NCI-H1092 treated with DMSO at 0.1 percent for 48 hours (cell line): ENCODE measurements at regions not wholly inside any gene's neighbourhood (a gene's known extent, or its start where the extent isn't known, plus 50 kb on each side); places are given as distances from the start of the nearest gene placed in this dataset.
"Not testable (repeated sequence)": the region's sequence is repeated elsewhere in the genome, so short reads cannot be mapped to it uniquely, and the experiment has no call there.

Experiments
- DNase-seq: peaks from one replicate; lab custom pipeline; 2025; lab: John Stamatoyannopoulos, UW

DNA sequence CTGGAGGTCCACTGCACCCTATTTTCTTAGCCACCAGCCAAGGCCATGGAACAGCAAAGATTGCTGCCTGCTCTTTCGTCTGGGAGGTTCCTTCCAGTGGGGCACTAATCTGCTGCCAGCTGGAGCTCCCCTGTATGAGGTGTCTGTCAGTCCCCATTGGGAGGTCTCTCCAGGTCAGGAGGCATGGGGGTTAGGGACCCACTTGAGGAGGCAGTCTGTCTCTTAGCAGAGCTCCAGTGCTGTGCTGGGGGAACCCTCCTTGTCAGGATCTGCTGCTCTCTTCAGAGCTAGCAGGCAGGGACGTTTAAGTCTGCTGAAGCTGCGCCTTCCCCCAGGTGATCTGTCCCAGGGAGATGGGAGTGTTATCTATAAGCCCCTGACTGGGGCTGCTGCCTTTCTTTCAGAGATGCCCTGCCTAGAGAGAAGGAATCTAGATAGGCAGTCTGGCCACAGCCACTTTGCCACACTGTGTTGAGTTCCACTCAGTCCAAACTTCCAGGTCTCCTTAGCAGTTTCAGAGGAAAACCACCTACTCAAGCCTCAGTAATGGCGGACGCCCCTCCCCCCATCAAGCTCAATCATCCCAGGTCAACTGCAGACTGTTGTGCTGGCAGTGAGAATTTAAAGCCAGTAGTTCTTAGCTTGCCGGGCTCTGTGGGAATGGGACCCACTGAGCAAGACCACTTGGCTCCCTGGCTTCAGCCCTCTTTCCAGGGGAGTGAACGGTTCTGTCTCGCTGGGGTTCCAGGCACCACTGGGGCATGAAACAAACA lies 317.7 kb downstream of the LRRC70 start:
- no peak for DNase-seq

DNA sequence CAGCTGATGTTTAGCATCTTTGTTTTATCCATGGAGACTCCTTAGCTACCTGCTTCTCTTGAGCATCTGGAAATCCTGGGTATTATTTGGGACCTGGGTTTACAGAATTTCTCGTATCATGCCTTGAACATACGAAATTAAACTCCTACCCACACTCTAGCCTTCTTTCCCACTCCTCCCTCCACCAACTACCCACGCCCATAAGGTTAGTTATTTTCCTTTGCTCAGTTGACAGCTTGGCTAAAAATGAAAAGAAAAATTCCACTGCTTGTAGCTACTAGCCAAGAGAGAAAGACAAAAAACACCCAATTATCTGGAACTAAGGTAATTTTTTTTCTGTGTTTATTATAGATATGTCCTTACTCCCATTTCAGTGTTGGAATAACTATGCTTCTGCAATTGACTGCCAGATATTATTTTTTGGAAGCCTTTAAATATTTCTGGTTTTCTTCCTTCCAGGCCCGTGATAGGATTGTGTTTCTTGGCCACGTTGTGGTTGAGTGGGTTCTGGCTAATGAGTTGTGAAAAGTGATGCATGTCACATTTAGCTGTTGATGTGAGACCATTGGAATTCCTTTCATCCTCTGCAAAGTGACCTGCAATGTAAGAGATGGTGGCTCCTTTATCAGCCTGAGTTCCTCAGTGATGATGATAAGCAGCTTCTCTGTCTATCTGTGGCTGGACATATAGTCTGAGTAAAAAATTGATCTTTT lies 308.1 kb downstream of the LRRC70 start:
- DNase-seq = no peak

DNA sequence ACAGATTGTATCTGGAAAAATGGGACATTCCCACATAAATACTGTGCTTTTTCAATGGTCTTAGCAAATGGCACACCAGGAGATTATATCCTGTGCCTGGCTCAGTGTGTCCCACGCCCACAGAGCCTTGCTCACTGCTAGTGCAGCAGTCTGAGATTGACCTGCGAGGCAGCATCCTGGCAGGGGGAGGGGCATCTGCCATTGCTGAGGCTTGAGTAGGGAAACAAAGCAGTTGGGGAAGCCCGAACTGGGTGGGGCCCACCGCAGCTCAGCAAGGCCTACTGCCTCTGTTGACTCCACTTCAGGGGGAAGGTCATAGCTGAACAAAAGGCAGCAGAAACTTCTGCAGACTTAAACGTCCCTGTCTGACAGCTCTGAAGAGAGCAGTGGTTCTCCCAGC lies 258.7 kb downstream of the LRRC70 start:
- DNase-seq = not testable (repeated sequence)

DNA sequence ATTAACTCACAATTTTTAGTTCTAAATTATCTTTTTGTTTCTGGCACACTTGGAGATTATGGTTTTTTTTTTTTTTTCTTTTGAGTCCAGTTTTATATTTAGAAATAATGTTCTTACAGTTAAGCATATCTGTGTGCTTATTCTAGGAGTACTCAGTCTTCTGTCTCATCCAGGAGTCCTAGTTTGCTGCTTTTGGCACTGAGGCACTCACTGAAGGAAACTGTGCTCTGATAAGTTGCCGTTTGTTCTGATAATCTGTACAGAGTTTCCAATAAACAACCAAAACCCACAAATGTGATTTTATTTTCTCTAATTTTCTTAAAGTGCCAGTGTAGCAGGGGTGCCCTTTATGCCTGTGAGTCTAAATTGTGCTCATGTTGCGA lies 251.0 kb downstream of the LRRC70 start:
- no peak for DNase-seq

DNA sequence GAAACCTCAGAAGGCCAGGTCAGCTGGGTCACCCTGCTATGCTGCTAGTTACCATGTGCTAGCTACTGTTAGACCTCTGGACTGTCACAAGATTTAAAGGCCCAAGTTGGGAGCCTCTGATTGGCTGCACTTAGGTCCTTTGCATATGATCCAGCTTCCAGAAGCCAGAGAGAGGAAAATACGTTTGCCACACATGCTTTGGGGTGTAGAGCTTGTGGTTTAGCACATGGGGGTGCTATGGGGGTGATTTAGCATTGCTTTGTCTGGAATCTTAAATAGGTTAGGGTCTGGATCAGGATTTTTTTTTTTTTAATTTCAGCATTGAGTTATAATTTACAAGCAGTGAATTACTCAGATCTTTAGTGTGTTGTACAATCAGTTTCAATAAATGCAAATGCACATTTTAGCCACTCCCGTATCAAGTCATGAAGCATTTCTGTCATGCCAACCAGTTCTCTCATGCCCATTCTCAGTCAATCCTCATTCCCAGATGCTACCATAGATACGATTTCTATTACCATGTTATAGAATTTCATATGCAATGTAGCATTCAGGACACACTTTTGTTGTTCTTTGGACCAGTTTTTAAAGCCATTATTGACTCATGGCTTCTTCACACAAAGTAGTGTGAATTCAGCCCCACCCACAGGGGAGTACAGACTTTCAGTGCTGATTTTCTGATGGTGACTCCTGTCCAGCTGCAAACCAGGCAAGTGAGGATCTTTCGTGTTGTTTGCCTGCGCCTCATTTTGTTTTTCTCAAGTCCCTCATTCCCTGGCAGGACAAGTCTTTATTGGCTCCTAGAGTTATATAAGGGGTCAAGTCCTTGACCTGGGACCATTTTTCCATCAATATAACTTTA lies 250.4 kb downstream of the LRRC70 start:
- DNase-seq = no peak

DNA sequence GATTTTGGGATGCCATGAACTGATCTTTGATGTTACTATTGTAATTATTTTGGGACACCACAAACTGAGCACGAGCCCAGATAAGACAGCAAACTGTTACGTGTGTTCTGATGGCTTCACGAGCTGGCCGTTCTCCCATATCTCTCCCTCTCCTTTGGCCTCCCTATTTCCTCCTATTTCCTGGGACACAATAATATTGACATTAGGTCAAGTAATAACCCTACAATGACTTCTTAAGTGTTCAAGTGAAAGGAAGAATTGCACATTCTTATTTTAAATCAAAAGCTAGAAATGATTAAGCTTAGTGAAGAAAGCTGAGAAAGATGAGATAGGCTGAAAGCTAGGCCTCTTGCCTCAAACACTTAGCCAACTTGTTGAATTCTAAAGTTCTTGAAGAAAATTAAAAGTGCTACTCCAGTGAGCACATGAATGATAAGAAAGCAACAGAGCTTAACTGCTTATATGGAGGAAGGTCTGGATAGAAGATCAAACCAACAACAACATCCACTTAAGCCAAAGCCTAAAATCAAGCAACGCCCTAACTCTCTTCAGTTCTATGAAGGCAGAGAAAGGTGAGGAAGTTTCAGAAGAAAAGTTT lies 247.1 kb downstream of the LRRC70 start:
- DNase-seq = no peak

DNA sequence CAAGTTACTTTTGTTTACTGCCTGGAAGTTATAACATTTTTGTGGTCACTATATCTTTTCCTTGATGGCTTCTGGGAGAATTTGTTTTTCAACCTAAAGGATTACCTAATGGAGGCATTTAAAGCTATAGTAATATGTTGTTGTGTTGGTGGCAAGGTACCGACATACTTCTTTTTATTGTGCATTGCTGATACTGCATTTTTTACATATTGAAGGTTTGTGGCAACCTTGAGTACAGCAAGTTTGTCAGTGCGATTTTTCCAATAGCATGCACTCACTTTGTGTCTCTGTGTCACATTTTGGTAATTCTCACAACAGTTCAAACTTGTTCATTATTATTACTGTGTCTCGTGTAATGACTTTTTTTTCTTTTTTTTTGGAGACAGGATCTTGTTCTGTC lies 246.3 kb downstream of the LRRC70 start:
- DNase-seq = no peak

DNA sequence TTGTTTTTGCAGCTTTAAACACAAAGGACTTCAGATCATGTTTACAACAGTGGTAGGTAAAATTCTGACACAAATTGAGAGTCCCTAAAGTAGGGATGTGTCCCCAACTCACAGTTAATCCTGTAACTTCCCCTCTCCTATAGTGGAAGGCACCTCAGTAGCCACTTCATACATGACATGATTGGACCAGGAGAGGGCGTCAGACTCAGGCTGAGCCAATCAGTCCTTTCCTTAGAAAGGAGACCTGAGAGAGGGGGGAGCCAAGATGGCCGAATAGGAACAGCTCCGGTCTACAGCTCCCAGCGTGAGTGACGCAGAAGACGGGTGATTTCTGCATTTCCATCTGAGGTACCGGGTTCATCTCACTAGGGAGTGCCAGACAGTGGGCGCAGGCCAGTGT lies 238.4 kb downstream of the LRRC70 start:
- not testable (repeated sequence) for DNase-seq

DNA sequence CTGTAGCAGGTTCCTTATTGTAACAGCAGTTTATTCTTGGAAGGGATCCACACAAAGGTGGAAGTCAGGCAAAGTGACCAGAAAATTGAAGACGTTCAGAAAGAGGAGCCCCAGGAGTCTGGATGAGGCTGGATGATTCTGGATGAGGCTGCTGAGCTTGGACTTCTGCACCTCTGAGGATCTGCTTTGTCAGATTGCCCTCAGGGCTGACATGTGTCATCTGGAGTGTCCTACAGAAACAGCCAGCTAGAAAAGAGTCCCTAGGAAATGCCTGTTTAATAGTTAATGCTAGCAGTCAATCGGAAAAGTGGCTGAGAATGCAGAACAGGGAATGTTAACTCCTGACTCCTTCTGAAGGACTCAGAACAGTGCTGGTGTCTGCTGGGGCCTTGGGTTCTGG lies 236.4 kb downstream of the LRRC70 start:
- no peak for DNase-seq

DNA sequence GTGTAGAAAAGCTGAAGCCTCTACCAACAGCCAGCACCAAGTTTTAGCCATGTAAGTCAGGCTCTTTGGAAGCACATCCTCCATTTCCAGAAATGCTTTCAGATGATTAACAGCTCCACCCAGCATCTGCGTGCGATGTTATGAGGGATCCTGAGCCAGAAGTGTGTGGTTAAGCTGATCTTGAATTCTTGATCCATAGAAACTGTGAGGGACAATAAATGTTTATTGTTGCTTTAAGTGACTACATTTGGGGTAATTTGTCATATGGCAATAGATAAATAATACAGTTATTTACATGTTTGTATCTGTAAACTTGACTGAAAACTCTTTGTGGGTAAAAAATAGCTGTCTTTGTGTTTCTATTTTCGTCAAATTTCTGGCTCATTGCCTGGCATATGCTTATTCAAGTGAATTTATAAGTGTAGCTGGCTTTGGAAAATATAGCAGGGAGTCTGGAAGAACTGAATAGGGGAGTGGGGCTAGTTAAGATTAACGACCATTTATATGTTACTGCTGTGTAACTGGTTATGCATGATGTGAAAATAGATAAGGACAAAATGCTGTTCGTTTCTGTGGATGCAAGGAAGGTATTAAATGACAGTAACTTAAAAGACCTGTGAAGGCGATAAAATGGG lies 234.1 kb downstream of the LRRC70 start:
- no peak for DNase-seq

DNA sequence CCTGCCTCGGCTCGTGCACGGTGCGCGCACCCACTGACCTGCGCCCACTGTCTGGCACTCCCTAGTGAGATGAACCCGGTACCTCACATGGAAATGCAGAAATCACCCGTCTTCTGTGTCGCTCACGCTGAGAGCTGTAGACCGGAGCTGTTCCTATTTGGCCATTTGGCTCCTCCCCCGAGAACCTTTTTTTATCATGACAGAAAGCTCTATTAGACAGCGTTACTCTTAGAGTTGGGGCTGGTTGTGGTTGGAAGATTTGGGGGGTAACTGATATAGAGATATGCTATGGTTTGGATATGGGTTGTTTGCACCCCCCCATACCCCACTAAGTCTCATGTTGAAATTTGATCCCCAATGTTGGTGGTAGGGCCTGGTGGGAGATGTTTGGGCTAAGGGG lies 226.2 kb downstream of the LRRC70 start:
- DNase-seq = not testable (repeated sequence)

DNA sequence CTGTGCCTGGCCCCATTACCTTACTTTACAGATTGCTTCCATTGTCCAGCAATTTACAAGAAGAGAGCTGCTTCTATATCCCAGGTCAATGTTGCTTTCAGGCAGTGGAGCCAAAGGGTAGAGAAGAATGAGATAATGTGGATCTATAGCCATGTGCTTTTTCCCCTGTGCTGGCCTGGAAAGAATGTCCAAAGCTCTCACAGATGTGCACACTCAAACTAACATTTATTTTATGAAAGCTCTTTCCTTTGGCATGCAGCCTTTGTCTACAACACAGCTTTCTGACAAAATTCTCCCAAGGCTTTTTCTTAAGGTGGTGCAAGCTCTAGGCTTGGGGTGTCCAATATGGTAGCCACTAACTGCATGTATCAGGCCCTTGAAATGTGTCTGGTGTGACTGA lies 217.3 kb downstream of the LRRC70 start:
- no peak for DNase-seq

DNA sequence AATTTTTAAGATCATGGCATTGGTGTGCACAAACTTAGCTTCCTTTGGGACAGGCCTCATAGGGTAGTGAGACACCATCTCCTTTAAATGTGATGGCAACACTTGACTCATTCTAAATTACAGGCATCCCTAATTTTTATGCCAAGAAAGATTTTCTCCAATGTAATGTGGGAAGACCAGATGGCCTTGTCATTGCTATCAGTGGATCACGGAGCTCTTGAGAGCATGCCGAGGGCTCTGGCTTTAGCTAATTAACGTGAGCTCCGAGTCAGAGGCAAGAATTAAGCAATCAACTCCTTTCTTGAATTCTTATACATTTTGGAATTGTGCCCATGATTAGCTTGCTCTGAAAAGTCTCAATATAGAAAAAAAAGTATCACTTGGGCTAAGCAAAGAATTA lies 215.8 kb downstream of the LRRC70 start:
- DNase-seq = no peak

DNA sequence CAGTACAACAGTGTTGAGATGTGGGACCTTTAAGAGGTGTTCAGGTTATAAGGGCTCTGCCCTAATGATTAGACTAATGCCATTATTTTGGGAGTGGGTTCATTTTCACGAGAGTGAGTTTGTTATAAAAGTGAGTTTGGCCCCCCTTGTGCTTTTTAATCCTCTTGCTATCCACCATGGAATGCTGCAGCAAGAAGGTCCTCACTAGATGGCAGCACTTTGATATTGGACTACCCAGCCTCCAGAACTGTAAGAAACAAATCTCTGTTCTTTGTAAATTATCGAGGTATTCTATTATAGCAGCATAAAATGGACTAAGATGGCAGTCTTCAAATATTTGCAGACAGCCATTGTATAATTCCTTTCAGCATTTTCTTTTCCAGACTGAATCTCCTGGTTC lies 212.4 kb downstream of the LRRC70 start:
- DNase-seq = no peak

DNA sequence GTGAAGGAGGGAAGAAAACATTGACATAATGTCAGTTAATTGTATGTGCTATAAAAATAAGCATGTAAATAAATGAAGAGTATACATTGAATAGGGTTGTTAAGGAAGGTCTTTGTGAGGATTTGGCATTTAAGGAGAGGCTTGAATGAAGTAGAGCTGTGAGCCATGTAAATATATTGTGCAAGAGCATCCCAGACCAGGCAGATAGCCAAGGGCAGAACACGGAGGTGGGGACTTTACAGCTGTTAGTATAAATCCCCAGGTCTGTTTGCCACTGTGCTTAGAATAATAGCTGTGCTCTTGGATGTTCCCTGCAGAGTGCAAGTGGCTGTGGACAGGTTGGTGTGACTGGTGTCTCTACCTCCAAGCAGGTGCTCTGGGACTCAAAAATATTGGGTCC lies 211.7 kb downstream of the LRRC70 start:
- peak; percentile 30 for DNase-seq

DNA sequence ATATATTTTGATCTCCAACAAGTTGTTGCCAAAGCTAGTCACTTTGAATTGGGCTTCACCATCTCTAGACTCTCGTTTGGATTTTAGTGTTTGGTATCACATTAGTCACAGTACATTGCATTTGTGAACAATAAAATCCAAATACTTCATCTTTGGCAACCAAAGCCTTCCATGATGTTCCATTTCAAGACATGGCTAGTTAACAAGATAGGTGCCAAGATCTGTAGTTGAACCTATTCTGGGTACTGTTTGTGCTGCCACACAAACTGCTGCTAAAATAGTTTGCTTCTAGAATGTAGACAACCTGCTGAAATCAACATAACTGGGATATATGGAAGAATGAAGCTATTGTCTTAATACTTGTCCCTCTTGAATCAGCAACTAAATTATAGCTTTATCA lies 207.5 kb downstream of the LRRC70 start:
- no peak for DNase-seq

DNA sequence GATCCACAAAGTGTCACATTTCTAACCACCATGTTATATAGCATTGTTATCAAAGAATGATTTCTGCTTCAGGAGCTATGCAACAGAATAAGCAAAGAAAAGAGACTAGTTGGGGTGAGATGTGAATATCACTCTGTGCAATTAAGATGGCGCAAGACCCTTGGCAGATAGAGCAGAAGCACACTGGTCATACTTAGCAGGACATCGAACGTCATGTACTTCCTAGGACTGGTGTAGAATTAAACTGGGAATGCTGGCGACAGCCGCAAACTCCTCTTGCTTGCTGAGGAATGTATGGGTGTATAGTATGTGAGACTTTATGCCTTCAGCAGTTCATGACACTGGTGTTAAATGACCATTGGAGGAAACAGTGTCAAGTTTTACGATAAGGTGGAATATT lies 207.0 kb downstream of the LRRC70 start:
- DNase-seq = no peak

DNA sequence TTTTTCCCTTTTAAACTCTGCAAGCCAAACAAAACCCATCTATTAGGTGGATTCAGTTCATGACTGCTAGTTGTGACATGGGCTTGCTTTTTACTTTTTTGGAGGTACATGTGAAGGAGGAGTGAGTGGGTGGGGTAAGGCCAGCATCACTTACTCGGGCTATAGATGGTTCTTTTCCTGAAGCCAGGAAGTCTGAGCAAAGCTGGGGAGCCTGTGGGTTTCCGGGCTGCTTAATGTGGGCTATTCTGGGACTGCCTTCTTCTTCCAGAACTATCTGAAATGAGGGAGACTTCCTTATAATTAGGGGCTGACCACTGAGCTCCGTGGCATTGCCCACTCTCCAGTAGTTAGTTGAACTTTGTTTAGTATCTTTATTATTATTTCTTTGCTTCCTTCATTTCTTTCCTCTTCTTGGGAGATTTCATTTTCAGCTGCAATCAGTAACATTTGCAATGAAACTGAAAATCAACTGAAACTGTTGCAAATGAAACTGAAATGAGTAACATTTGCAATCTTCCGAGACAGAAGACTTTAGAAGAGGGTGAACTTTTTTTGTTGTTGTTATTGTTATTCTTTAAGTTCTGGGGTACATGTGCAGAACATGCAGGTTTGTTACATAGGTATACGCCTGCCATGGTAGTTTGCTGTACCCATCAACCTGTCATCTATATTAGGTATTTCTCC lies 204.9 kb downstream of the LRRC70 start:
- no peak for DNase-seq

DNA sequence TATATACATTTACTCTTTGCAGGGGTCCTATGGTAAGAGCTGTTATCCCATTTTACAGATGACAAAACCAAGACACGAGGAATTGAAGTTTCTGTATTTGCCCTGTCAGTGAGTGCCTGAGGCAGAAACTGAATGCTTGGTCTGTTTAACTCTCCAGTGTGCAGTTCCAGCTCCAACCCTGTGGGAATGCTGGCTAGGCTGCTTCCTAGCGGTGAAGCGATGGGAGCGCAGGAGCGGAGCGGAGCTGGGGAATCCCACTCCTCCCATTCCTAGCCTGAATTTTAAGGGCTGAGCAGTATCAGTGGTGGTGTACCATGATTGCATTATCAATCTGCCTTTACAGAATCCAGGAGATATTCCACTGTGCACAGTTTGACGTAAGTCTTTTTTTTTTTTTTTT lies 202.3 kb downstream of the LRRC70 start:
- no peak for DNase-seq

DNA sequence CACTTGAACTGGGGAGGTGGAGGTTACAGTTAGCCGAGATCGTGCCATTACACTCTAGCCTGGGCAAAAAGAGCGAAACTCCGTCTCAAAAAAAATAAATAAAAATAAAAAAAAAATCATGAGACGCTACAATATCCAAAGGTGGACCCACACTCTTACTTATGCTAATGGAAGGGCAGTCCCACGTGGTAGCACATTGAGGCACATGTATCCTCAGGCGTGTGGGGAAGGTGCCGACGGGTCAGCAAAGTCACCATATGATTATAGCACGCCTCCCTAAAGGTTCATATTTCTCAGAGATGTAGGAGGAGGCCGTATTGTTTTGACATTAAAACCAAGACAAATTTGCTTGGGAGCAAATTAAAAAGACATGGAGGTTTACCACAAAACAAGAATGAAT lies 201.6 kb downstream of the LRRC70 start:
- DNase-seq = no peak

DNA sequence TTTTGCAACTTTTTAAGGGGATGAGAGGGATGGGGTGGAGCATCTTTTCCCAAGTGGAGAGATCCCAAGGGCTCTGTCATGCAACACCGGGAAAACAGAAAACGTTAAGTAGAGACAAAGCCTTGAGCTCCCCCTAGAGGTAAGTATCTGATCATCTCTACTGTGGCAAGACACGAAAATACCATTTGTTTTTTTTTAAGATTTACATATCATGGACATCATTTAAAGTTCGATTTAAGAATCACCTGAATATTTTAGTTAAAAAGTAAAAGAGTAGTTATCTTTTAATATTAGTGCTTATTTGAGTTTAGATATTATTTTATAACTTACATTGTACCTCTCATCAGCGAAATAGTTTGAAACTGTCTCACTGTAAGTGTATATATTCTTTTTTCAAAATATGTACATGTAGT lies 200.4 kb downstream of the LRRC70 start:
- DNase-seq = peak; percentile 42
